Loucy (cell line): ENCODE measurements at regions not wholly inside any gene's neighbourhood (a gene's known extent, or its start where the extent isn't known, plus 50 kb on each side); places are given as distances from the start of the nearest gene placed in this dataset.

ENCODE experiments used
- CTCF ChIP-seq: fragments of 200-600 bp; sonication (generic); conservative IDR thresholded peaks from 2 replicates; pipeline ENCODE4 v1.5.1; 2014; ENCODE audit warnings: mild to moderate bottlenecking, antibody characterized with exemption, low read length
- EZH2phosphoT487 ChIP-seq: fragments of 200-600 bp; IDR thresholded peaks from 2 replicates; pipeline ENCODE4 v1.6.1; 2018; ENCODE audit warnings: antibody characterized with exemption, mild to moderate bottlenecking, moderate library complexity, borderline replicate concordance

- TF ChIP-seq CTCF (no peak), EZH2phosphoT487 (no peak)
Measured at GRCh38 chr13:88246239-88246638, 575.1 kb downstream of the SLITRK5 start.
